Small intestine (tissue), 7 donors: ENCODE measurements at regions not wholly inside any gene's neighbourhood (a gene's known extent, or its start where the extent isn't known, plus 50 kb on each side); places are given as distances from the start of the nearest gene placed in this dataset.

ENCODE experiments used
- DNase-seq, 2 donors: peaks; one replicate each; pipeline versions ENCODE4 v3.0.0 to v3.0.0-alpha.2; 2013
- FAIRE-seq: peaks from 2 replicates; lab custom pipeline; 2012; peaks lifted over from hg19 to GRCh38; lab: Jason Lieb, UNC
- H3K27ac ChIP-seq, 3 donors: one replicate each; pipeline ENCODE4 v1.5.1; 2013; ENCODE audit warnings: low read length in 2 of 3, mild to moderate bottlenecking in 2 of 3, control low read depth in 1 of 3, inconsistent platforms in 1 of 3, low read depth in 1 of 3, moderate library complexity in 1 of 3
- H3K27me3 ChIP-seq, 3 donors: one replicate each; pipeline ENCODE4 v1.6.1; 2013; ENCODE audit warnings: low read length in 3 of 3, inconsistent platforms in 1 of 3; ENCODE audit not compliant: control insufficient read depth in 3 of 3, insufficient read depth in 3 of 3
- H3K36me3 ChIP-seq, 3 donors: one replicate each; pipeline ENCODE4 v1.6.1; 2013; ENCODE audit warnings: low read length in 3 of 3, inconsistent platforms in 1 of 3, low read depth in 1 of 3, mild to moderate bottlenecking in 1 of 3, moderate library complexity in 1 of 3; ENCODE audit not compliant: control insufficient read depth in 3 of 3, insufficient read depth in 2 of 3
- H3K4me1 ChIP-seq, 3 donors: one replicate each; pipeline ENCODE4 v1.6.1; 2013; ENCODE audit warnings: low read length in 2 of 3, inconsistent platforms in 1 of 3, low read depth in 1 of 3, mild to moderate bottlenecking in 1 of 3, moderate library complexity in 1 of 3; ENCODE audit not compliant: control insufficient read depth in 3 of 3, insufficient read depth in 2 of 3
- H3K4me3 ChIP-seq, 3 donors: one replicate each; pipeline ENCODE4 v1.5.1; 2013; ENCODE audit warnings: low read length in 3 of 3, control low read depth in 1 of 3, inconsistent platforms in 1 of 3, low read depth in 1 of 3, mild to moderate bottlenecking in 1 of 3, moderate library complexity in 1 of 3
- H3K9me3 ChIP-seq, 2 donors: one replicate each; pipeline ENCODE4 v1.6.1; 2013; ENCODE audit warnings: low read depth in 1 of 2, low read length in 1 of 2; ENCODE audit not compliant: control insufficient read depth in 2 of 2, insufficient read depth in 1 of 2
- WGBS, 3 donors: extraction: QIAGEN DNeasy Blood & Tissue Kit; methylation state at CpG; one replicate each; pipeline ENCODE4 v1.1.7; 2013; 5-methylcytosine and 5-hydroxymethylcytosine counted together
- donor health status: healthy with polysubstance abuse.
- donor health status: control.
- donor health status: control.
- donor health status: Bipolar disorder and iron deficiency.
- donor health status: healthy.

GRCh38 chr3:26256224-26256623 is 366.3 kb upstream of the LRRC3B start:
- Histone ChIP-seq H3K4me3 (no peak overlapping the region), H3K9me3 (peaks cover 0 to 2% of the 10 kb centered on the region in 2 donors), H3K27ac (no peak overlapping the region), H3K36me3 (no peaks in the 10 kb centered on the region), H3K27me3 (no peaks in the 10 kb centered on the region), H3K4me1 (no peaks in the 10 kb centered on the region)
- FAIRE-seq (no peak), DNase-seq (no peak)
- 90 to 95% (median 91%) methylated on average over 3 of the region's 3 CpGs for WGBS, 3 donors

GRCh38 chr3:26259176-26259575 is 363.4 kb upstream of the LRRC3B start:
- Histone ChIP-seq H3K36me3 (no peaks in the 10 kb centered on the region), H3K4me3 (no peak overlapping the region), H3K27me3 (no peaks in the 10 kb centered on the region), H3K27ac (no peak overlapping the region), H3K4me1 (no peaks in the 10 kb centered on the region), H3K9me3 (peaks cover 0 to 2% of the 10 kb centered on the region in 2 donors)
- no peak for DNase-seq
- 85 to 89% (median 87%) methylated on average over 3 of the region's 3 CpGs for WGBS, 3 donors
- FAIRE-seq: no peak

GRCh38 chr3:26260139-26260538 is 362.4 kb upstream of the LRRC3B start:
- no peak overlapping the region for H3K4me3 ChIP-seq
- FAIRE-seq (no peak), DNase-seq (no peak)
- H3K4me1 ChIP-seq: no peaks in the 10 kb centered on the region
- H3K27ac ChIP-seq: no peak overlapping the region
- peaks cover 0 to 2% of the 10 kb centered on the region in 2 donors for H3K9me3 ChIP-seq
- H3K36me3 ChIP-seq: no peaks in the 10 kb centered on the region
- no peaks in the 10 kb centered on the region for H3K27me3 ChIP-seq
- WGBS, 3 donors: 20 to 33% (median 23%) methylated on average over 1 of the region's 1 CpG

- H3K27ac ChIP-seq: no peak overlapping the region
- no peak overlapping the region for H3K4me3 ChIP-seq
- DNase-seq (no peak), FAIRE-seq (no peak)
- H3K27me3 ChIP-seq: no peaks in the 10 kb centered on the region
- H3K4me1 ChIP-seq: no peaks in the 10 kb centered on the region
- H3K36me3 ChIP-seq: no peaks in the 10 kb centered on the region
- WGBS, 3 donors: 66 to 79% (median 67%) methylated on average over 4 of the region's 4 CpGs
- no peaks in the 10 kb centered on the region for H3K9me3 ChIP-seq
These were observed 357.9 kb upstream of the LRRC3B start for GRCh38 chr3:26264708-26265107.

GRCh38 chr3:26271848-26272247 is 350.7 kb upstream of the LRRC3B start:
- Histone ChIP-seq H3K9me3 (no peaks in the 10 kb centered on the region), H3K36me3 (no peaks in the 10 kb centered on the region), H3K4me1 (no peaks in the 10 kb centered on the region), H3K27me3 (no peaks in the 10 kb centered on the region), H3K4me3 (no peak overlapping the region), H3K27ac (no peak overlapping the region)
- DNase-seq: no peak
- no peak for FAIRE-seq

- Histone ChIP-seq H3K4me1 (no peaks in the 10 kb centered on the region), H3K9me3 (no peaks in the 10 kb centered on the region), H3K4me3 (no peak overlapping the region), H3K27ac (no peak overlapping the region), H3K27me3 (no peaks in the 10 kb centered on the region), H3K36me3 (no peaks in the 10 kb centered on the region)
- FAIRE-seq: no peak
- no peak for DNase-seq
These were observed 349.4 kb upstream of the LRRC3B start for GRCh38 chr3:26273196-26273595.

- no peaks in the 10 kb centered on the region for H3K27me3 ChIP-seq
- no peaks in the 10 kb centered on the region for H3K4me1 ChIP-seq
- WGBS, 3 donors: 61 to 68% (median 67%) methylated on average over 1 of the region's 1 CpG
- DNase-seq (no peak), FAIRE-seq (no peak)
- H3K36me3 ChIP-seq: no peaks in the 10 kb centered on the region
- H3K27ac ChIP-seq: no peak overlapping the region
- H3K4me3 ChIP-seq: no peak overlapping the region
- peaks cover 3 to 15% of the 10 kb centered on the region in 2 donors for H3K9me3 ChIP-seq
These were observed 343.5 kb upstream of the LRRC3B start for GRCh38 chr3:26279091-26279490.

GRCh38 chr3:26280517-26280916 is 342.1 kb upstream of the LRRC3B start:
- Histone ChIP-seq H3K9me3 (peaks cover 4 to 20% of the 10 kb centered on the region in 2 donors), H3K36me3 (no peaks in the 10 kb centered on the region), H3K27me3 (no peaks in the 10 kb centered on the region), H3K27ac (no peak overlapping the region), H3K4me1 (no peaks in the 10 kb centered on the region), H3K4me3 (no peak overlapping the region)
- WGBS, 3 donors: 66 to 83% (median 81%) methylated on average over 2 of the region's 2 CpGs
- DNase-seq: no peak
- no peak for FAIRE-seq

- DNase-seq (no peak), FAIRE-seq (no peak)
- Histone ChIP-seq H3K4me3 (no peak overlapping the region), H3K27ac (no peak overlapping the region), H3K36me3 (no peaks in the 10 kb centered on the region), H3K4me1 (no peaks in the 10 kb centered on the region), H3K27me3 (no peaks in the 10 kb centered on the region), H3K9me3 (peaks cover 4 to 20% of the 10 kb centered on the region in 2 donors)
- 49 to 75% (median 67%) methylated on average over 3 of the region's 3 CpGs for WGBS, 3 donors
These were observed 341.1 kb upstream of the LRRC3B start for GRCh38 chr3:26281284-26281985.
